GDM1 (cell line): ENCODE measurements at regions not wholly inside any gene's neighbourhood (a gene's known extent, or its start where the extent isn't known, plus 50 kb on each side); places are given as distances from the start of the nearest gene placed in this dataset.
A peak's percentile ranks its signal among the peaks of the same experiment; 100 is the strongest.
"Not testable (repeated sequence)": the region's sequence is repeated elsewhere in the genome, so short reads cannot be mapped to it uniquely, and the experiment has no call there.

Source experiments
- DNase-seq: peaks from one replicate; lab custom pipeline; 2025; lab: John Stamatoyannopoulos, UW

DNA sequence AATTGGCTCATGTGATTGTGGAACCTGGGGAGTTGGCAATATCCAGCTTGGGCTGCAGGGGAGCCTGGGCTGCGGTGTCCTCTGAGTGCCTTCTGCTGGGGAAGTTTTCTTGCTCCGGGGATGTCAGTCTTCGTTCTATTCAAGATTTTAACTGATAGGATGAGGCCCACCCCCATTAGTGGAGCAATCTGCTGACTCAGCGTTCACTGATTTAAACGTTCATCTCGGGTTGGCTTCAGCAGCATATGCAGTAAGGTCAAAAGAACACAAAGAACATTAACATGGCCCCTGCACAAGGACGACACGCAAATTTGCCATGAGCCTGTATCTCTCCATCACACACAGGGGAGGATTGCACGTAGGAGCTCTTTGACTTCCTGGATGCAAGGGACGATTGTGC is 360.6 kb upstream of the ADARB2 start:
- DNase-seq = no peak

DNA sequence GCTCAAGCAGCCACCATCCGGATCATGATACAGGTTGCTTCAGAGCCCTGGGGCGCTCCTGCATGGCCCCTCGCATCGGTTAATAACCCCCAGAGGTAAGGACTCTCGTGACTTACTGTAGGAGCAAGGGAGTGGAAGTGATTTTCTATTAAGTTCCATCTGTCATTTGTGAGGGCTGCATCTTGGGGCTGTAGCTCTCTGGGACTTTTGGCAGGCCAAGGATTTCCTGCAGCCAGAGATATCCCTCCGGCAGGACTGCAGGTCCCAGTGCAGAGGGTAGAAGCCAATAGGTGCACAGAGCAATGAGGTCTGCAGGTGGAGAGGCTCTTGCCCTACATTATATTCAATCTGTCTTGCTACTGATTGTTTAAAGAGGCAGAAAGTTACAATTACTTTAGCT is 356.8 kb upstream of the ADARB2 start:
- DNase-seq = no peak

DNA sequence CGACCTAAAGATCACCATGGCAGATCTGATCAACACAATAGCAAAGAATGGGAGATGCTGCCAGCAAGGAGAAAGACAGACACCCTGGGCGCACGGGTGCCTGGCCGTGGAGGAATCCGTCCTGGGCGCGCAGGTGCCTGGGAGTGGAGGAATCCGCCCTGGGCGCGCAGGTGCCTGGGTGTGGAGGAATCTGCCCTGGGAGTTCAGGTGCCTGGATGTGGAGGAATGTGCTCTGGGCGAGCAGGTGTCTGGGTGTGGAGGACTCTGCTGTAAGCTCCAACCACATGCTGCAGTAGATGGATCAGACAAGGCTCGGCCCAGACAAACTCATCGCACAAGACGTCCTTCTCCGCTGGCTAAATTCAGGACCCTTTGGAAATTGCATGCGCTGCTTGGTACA is 346.3 kb upstream of the ADARB2 start:
- DNase-seq = no peak

DNA sequence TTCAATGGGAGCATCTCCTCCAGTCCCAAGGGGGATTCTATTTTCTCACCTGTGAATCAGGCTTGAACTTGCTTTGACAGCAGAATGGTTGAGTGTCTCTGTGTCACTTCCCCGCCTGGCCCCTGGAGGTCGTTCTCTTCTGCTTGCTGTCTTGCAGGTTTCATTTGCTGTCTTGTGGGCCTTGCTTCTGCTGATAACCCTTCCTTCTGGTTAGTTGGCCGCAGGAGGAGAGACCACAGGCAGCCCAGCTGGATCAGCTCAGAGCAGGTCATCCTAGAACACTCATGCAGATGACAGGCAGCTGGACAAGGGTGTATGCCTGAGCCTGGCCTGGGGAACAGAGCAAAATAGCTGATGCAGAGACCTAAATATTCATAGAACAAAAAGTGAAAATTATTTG is 344.2 kb upstream of the ADARB2 start:
- DNase-seq = no peak

DNA sequence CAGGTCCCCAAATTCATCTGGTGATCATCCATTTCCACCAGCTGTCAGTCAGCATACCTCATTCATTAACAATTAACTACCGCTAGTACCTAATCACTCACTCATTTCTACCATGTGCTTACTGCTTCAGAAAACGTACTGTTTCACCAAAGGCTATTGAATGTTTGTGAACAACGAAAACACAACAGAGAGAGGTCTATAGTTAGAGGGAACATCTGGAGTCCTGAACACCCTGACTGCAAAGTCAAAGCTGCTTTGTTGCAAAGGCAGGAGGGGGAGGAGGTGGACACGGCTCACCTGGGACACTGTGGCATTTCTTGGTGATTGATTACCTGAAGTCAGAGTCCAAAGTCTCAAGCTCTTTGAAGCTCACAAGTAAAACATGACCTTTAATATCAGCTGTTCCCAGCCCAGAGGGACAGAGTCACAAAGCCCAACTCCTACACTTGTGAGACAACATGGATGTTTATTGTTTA is 342.3 kb upstream of the ADARB2 start:
- DNase-seq = no peak

DNA sequence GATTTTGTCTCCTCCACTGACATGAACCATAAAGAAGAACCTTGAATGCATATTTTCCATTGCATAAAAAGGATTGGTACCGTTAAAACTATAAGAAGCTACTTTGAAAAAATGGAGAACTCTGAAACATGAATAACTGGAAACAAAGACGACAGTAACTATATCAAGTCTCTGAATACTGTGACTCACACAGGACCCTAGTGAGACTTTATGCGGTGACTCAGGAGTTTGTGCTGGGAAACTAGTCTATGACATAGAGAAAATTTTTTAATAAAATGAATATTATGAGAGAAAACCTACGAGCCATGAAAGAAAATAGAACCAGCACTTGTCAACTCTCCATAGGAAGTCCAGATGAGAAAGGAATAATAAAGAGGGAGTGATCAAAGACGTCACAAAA is 339.9 kb upstream of the ADARB2 start:
- DNase-seq = no peak

DNA sequence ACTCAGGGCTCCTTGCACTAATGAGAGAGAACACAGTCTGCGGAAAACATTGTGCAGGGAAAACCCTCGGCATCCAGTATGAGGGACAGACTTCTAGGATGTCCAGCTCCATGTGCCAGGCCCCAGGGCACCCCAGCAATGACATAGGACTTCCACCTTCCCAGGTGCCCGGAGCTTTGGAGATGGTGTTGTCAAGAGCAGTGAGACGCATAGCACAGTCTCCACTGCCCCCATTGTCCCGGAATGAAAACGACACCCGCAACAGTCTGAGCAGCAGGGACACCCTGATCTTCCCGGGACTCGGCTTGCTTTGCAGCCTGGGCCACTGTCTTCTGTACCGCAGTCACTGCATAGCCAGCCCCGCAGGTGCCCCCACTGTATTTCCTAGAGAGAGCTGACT is 339.2 kb upstream of the ADARB2 start:
- DNase-seq = no peak

DNA sequence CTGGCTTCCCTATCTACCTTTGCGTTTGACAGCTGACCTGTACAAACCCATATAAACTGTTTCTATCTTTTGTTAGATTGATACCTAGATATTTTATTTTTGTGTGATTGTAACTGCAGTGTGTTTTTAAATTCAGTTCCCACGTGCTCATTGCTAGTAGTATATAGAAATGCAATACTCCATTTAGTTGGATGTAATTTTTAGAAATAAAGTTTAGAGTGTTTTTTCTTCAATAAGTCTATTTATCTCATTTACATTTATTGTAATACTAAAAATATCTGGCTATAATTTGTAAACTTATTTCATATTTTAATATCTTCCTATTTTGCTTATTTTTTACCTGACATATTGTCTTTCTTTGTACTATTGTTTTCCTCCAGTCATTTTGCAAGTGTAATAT is 329.7 kb upstream of the ADARB2 start:
- DNase-seq = no peak

DNA sequence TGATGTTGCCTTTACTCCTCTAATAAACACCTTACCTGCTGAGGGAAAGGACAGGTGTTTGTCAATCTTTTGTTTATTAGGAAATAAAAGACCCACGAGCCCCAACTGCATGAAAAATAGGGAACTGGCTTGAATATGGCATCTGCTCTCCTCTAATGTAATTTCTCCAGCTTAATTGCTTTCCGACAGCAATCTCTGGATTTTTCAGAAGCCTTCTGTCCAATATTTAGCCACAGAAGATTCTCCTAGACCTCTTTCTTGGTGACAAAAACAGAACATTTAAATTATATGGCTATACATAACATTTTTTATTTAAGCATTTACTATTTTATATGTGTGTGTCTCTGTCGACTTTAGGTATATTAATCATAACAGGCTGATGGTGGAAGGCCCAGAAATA is 317.4 kb upstream of the ADARB2 start:
- no peak for DNase-seq

DNA sequence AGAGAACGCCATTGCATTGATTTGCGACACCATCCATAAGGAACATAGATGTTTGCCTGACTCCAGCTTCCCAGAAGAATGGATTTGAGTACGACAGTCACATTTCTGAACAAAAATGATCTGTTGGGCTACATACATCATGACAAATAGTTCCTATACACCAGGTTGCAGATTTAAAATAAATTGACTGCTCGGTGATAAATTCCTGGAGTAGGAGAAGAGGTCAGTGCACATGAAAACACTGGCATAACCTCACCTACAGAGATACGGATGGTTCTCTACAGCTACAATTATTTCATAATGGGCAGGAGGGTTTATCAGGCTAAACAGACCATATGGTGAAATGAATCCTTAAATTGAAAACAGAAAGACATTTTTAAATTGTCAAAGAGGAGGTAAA is 316.5 kb upstream of the ADARB2 start:
- no peak for DNase-seq

DNA sequence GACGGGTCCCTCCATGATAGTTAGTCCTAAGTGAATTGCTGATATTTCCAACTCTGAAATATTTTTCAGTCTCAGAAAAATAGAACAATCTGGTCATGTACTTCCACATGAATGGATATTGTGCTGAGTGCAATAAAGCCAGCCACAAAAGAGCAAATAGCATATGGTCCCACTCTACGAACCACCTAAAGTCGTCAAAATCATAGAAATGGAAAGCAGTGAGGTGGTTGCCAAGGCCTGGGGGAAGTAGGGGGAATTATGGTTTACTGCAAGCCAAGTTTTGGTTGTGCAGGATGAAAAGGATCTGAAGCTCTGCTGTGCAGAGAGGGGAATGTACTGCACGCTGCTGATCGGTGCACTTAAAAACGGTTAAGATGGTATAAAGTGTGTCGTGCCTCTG is 313.8 kb upstream of the ADARB2 start:
- DNase-seq = no peak

DNA sequence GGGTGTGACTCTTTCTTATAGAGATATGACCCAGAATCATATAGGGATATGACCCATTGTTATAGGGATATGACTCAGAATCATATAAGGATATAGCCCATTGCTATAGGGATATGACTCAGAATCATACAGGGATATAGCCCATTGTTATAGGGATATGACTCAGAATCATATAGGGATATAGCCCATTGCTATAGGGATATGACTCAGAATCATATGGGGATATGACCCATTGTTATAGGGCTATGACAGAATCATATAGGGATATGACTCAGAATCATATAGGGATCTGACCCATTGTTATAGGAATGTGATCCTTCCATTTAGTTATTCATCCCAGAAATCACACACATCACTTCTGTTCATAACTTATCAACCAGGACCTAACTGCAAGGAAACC is 312.2 kb upstream of the ADARB2 start:
- no peak for DNase-seq

DNA sequence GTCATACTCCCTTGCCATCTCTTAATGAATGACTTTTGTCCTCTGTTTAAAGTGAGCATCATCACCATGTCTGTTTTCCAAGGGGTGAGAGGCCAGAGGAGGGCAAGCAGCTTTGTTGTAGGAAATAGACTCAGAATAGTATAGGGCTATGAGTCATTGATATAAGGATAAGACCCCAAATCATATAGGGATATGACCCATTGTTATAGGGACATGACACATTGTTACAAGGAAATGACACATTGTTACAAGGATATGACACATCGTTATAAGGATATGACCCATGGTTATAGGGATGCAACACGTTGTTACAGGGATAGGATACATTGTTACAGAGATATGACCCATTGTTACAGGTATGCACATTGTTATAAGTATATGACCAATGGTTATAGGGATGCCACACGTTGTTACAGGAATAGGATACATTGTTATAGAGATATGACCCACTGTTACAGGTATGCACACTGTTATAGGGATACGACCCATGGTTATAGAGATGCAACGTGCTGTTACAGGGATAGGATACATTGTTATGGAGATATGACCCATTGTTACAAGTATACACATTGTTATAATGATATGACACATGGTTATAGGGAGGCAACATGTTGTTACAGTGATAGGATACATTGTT is 311.1 kb upstream of the ADARB2 start:
- no peak for DNase-seq

DNA sequence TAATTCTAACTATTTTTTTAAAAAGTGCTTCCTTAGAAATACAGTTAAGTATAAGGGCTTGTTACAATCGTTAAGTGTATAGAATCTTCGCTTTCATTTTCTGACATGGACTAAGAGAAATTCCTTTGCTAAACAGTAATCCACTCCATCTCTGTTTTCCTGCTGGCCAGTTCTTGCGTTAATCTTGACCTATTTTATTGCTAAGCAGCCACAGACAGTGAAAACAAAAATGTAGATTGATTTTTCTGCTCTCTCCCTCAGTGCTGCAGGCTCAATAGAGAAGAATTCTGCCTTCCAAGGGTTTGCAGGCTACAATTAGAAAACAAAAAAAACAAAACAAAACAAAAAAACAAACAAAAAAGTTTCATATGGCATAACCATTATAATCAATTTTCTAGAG is 310.4 kb upstream of the ADARB2 start:
- DNase-seq = no peak

DNA sequence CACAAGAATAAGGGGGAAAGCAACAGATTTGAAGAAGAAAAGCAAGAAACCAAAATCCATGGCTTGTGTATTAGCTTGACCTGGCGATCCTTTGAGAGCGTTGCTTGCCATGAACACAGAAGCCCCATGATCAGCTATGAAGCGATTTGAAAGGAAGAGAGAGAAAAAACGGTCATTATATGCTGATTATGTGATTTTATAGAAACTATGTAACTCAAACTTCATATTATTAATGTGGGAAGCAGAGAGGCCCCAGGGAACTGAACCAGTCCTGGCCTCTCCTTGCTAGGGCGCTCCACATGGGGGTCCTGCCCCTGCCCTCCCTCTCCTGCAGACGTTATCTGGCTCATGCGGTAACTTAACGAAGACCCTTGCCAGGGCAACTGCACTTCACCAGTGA is 306.1 kb upstream of the ADARB2 start:
- no peak for DNase-seq

DNA sequence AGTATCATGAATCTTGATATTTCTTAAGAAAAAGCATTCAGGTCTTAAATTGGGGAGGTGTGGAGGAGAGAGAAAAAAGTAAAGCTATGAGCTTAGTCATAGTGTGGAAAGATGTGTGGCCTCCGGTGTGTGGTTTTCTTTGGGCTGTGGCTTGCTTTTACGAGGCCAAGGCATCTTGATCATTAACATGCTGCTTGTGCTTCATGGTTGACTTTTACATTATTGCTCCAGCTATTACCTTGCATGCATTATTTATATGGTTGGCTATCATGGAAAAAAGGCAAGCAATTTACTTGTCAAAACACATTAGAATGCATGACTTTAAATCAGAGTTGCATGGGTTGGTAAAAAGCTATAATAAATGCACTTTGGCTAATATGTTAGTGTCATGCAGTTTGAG is 300.7 kb upstream of the ADARB2 start:
- peak; percentile 3 for DNase-seq

DNA sequence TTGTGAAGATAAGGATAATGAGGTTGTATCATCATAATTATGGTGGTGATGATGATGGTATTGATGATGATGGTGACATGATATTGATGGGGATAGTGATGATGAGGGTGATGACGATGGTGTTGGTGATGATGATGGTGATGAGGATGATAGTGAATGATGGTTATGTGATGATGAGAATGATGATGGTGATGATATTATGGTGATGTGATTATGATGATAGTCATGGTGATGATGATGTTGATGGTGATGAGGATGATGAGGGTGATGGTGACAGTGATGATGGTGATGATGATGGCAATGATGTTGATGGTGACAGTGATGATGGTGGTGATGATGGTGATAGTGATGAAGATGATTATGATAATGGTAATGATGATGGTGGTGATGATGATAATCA is 299.9 kb upstream of the ADARB2 start:
- DNase-seq = no peak

DNA sequence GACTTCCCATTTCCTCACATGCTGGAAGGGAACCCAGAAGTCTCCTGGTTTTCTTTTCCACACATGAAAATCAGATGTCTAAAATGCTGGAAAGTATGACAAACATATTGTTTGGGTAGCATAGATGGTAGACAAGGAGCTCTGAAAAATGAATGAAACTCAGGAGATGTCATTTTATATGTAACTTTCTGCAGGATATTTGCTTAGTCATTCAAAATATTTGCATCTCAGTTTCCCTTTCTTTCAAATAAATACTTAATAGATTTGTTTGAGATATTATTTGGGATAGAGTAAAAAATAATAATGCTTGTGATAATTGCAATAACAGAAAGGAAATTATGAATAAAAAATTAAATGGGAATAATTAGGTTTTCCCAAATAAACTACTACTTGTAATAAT is 298.9 kb upstream of the ADARB2 start:
- no peak for DNase-seq

DNA sequence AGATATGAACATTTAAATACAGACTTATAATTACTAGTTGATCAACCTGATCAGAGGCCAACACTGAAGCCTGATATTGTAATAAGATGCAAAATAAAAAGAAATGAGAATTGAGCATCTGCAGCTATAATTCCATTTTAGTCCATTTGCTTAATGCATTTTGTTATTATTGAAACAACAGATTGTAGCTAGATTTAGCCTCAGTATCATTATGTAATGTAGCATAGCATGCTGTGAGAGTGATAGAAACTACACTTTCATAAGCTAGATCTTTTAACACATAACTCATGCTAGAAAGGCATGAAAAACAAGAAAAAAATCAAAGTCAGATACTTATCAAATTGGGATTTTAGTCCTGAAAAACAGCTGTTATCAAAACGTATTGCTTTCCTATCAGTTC is 292.7 kb upstream of the ADARB2 start:
- no peak for DNase-seq

DNA sequence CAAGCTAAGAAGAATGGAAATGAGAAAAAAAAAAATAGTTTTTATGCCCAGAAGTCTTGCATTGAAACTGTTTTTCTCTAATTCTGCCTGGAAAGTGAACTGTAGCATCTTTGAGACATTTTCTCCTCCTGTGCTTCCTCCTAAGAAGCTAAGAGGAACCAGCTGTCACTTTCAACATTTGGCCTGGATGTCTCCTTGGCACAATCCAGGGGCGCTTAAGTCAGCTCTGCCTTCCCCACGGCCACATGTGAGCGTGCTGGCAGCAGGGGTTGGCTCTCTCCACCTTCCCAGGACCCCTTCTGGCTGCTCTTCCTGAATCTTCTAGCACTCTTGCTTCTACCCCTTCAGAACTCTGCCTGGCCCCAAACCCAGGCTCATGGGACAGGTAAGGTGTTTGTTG is 289.6 kb upstream of the ADARB2 start:
- no peak for DNase-seq

DNA sequence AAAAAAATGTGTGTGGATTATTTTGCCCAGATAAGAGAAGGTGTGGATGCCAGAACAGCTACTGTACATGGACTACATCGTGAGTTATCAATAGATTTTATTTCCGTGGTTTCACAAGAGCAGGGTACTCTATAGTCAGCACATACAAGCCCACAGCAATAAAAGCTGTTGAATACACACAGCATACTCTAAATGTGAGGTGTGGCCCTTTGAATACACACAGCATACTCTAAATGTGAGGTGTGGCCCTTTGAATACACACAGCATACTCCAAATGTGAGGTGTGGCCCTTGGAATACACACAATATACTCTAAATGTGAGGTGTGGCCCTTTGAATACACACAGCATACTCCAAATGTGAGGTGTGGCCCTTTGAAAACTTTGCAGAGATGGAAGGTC is 287.4 kb upstream of the ADARB2 start:
- DNase-seq = not testable (repeated sequence)

DNA sequence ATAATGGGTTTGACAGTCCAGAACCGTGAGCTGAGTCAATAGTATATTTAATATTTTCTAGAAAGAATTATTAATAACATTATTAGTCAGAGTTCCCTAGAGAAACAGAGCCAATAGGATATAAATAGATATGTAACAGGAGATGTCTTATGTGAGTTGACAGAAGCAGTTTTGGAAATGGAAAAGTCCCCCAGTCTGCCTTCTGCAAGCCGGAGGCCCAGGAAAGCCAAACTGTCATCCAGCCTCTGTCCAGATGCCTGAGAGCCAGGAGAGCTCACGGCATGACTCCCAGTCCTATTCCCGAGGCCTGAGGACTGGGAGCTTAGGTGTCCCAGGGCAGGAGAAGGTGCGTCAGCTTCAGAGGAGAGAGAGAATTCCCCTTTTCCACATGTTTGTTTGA is 286.4 kb upstream of the ADARB2 start:
- no peak for DNase-seq

DNA sequence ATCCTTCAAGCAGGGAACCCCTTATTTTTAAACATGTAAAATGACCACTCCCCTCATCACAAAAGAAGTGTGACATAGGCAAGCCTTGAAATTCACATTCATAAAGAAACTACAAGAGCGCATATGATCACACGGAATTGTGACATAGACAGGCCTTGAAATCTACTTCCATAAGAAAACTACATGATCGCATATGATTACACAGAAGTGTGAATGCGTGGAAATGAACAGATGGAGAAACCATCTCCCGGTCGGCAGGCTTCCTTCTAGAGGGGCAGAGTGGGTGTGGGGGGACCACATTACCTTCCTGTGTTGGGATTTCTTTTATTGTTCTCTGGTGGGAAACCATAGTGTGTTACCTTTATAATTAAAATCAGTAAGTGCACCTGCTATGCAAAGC is 285.1 kb upstream of the ADARB2 start:
- no peak for DNase-seq

DNA sequence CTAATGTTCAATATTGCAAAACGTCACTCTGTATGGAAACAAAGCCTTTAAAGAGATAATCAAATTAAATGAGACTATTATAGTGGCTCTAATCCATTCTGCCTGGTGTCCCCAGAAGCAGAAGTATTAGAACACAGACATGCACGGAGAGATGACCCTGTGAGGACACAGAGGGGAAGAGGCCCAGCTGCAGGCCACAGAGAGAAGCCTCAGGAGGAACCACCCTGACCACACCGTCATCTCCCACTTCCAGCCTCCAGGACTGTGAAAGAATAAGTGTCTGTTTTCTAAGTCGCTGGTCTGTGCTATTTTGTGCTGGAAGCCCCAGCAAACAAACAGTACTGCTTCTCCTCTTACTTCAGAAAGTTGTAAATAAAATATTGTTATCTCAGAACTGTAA is 283.5 kb upstream of the ADARB2 start:
- DNase-seq = peak; percentile 50

DNA sequence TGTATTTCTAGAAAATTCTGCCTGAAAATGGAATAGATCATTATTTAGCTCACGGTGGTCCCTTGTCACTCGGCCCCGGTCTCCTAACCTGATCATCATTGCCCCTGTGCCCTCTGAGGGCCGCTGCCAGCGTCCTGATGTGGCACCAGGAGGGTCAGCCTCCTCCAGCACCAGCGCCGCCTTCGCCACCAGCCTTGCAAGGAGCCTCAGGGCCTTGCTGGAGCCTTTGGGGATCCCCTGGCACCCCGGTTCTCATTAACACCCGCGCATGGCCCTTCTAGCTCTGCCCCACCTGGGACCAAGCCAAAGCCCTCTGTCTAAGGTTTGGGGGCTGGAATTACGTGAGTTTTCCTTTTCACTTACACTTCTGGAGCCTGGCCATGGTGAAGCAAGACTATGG is 282.5 kb upstream of the ADARB2 start:
- DNase-seq = no peak
